ENCODE measurements at regions not wholly inside any gene's neighbourhood (a gene's known extent, or its start where the extent isn't known, plus 50 kb on each side); places are given as distances from the start of the nearest gene placed in this dataset.

GRCh38 chr6:50959081-50959641 lies 140.5 kb downstream of the TFAP2B start:
- Histone ChIP-seq H3K4me1 (replicated peaks) (no peaks in the 10 kb centered on the region), H3K27ac (no peak overlapping the region), H3K4me3 (no peak overlapping the region), H3K9me3 (no peaks in the 10 kb centered on the region), H3K36me3 (no peaks in the 10 kb centered on the region), H3K27me3 (replicated peaks; ENCODE audit: insufficient read depth) (no peaks in the 10 kb centered on the region)
- no peak for TF ChIP-seq POLR2AphosphoS5 (IDR thresholded peaks at IDR 0.05)
- no peak for TF ChIP-seq CTCF (IDR thresholded peaks at IDR 0.05)
- TF ChIP-seq POLR2A (IDR thresholded peaks at IDR 0.05) = no peak
- intact Hi-C loops (cut with DNase I) = no loop called here
- 86% methylated on average over 4 of the region's 4 CpGs for WGBS
- DNase-seq (ENCODE audit: low spot score) = no peak

DNA sequence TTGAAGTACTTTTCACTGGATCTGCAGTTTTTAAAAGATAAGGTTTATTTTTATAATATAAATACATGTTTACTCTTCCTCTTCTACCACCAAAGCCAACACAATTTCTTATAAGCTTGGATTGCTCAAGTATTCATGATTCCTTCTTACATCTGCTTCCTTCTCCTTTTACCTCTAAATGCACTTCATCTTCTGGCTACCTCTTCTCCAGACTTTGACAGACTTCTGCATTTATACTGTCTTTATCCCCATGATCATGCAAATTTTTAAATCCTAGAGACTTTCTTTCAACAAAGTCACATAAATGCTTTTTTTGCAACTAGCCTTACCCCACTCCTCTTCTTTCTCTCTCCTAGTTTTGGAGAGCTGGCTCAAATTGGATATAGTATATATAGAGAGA lies 142.9 kb downstream of the TFAP2B start:
- no peak for TF ChIP-seq CTCF (IDR thresholded peaks at IDR 0.05)
- no peak for TF ChIP-seq POLR2A (IDR thresholded peaks at IDR 0.05)
- TF ChIP-seq POLR2AphosphoS5 (IDR thresholded peaks at IDR 0.05) = no peak
- Histone ChIP-seq H3K27me3 (replicated peaks; ENCODE audit: insufficient read depth) (no peaks in the 10 kb centered on the region), H3K9me3 (no peaks in the 10 kb centered on the region), H3K4me3 (no peak overlapping the region), H3K27ac (no peak overlapping the region), H3K4me1 (replicated peaks) (no peaks in the 10 kb centered on the region), H3K36me3 (no peaks in the 10 kb centered on the region)
- intact Hi-C loops (cut with DNase I) = no loop called here
- no peak for DNase-seq (ENCODE audit: low spot score)

GRCh38 chr6:50962213-50962759 lies 143.6 kb downstream of the TFAP2B start:
- Histone ChIP-seq H3K4me1 (replicated peaks) (no peaks in the 10 kb centered on the region), H3K27ac (no peak overlapping the region), H3K4me3 (no peak overlapping the region), H3K9me3 (no peaks in the 10 kb centered on the region), H3K36me3 (no peaks in the 10 kb centered on the region), H3K27me3 (replicated peaks; ENCODE audit: insufficient read depth) (no peaks in the 10 kb centered on the region)
- DNase-seq (ENCODE audit: low spot score) = no peak
- TF ChIP-seq CTCF (IDR thresholded peaks at IDR 0.05) (no peak), POLR2A (IDR thresholded peaks at IDR 0.05) (no peak), POLR2AphosphoS5 (IDR thresholded peaks at IDR 0.05) (no peak)
- intact Hi-C loops (cut with DNase I) = no loop called here

DNA sequence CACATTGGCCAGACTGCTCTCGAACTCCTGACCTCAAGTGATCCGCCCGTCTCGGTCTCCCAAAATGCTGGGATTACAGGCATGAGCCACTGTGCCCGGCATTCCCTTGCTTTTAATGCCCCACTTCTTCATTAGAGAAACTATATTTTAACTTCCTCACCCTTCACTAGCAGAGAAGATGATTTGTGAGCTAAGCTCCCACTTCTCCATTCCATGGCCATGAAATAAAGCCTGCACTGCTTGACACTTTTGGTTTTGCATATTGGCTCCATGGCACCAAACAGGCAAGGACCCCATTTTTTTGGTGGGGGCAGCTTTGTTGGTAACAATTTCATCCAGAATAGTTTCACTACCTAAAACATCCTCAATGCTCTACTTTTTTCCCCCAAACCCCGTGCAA lies 145.3 kb downstream of the TFAP2B start:
- no peaks in the 10 kb centered on the region for H3K9me3 ChIP-seq
- no peaks in the 10 kb centered on the region for H3K4me1 ChIP-seq (replicated peaks)
- H3K4me3 ChIP-seq = no peak overlapping the region
- WGBS = 90% methylated on average over 6 of the region's 6 CpGs
- intact Hi-C loops (cut with DNase I) = no loop called here
- H3K27me3 ChIP-seq (replicated peaks; ENCODE audit: insufficient read depth) = no peaks in the 10 kb centered on the region
- H3K36me3 ChIP-seq = no peaks in the 10 kb centered on the region
- no peak for DNase-seq (ENCODE audit: low spot score)
- H3K27ac ChIP-seq = no peak overlapping the region
- TF ChIP-seq POLR2AphosphoS5 (IDR thresholded peaks at IDR 0.05) (no peak), CTCF (IDR thresholded peaks at IDR 0.05) (no peak), POLR2A (IDR thresholded peaks at IDR 0.05) (no peak)

DNA sequence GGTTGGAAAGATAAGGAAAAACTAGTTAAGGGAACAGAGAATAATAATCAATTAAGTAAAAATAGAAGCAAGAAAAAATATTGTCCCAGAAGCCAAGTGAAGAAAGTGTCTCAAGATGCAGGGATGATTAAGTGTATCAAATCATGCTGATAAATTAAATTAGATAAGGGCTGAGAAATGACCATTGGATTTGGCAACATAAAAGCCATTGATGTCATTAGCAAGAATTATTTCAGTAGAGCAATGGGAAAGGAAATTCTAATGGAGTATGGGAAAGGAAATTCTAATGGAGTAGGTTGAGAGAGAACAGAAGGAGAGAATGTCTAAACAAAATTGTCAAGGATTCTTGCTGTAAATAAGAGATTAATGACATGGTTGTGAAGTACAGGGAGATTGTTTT lies 146.8 kb downstream of the TFAP2B start:
- Histone ChIP-seq H3K27me3 (replicated peaks; ENCODE audit: insufficient read depth) (no peaks in the 10 kb centered on the region), H3K4me1 (replicated peaks) (no peaks in the 10 kb centered on the region), H3K27ac (no peak overlapping the region), H3K9me3 (no peaks in the 10 kb centered on the region), H3K36me3 (no peaks in the 10 kb centered on the region), H3K4me3 (no peak overlapping the region)
- DNase-seq (ENCODE audit: low spot score) = no peak
- TF ChIP-seq CTCF (IDR thresholded peaks at IDR 0.05) (no peak), POLR2A (IDR thresholded peaks at IDR 0.05) (no peak), POLR2AphosphoS5 (IDR thresholded peaks at IDR 0.05) (no peak)
- intact Hi-C loops (cut with DNase I) = no loop called here

Data from prostate gland (tissue), 2 donors.